ENCODE measurements at regions not wholly inside any gene's neighbourhood (a gene's known extent, or its start where the extent isn't known, plus 50 kb on each side); places are given as distances from the start of the nearest gene placed in this dataset.

DNA sequence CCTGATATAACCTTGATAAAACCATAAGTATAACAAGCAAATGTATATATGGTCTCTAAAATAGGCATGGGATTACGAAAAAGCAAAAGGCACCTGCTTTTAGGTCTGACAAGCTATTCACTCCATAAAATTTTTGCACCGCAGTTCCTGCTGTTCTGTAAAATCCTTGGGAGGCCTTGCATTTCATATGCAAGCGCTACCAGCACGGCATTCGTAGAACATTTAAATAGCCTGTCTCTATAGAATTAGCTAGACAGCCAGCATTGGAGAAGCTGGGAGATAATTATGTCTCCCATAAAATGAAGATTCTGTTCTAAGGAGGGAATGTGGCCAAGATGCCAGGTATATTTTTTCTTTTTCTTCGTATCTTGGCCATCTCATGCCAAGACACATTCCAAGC is 64.5 kb upstream of the ATXN1 start:
- H3K9me3 ChIP-seq (replicated peaks; ENCODE audit: control insufficient read depth, insufficient read depth, low read length), result no peaks in the 10 kb centered on the region
- DNase-seq (ENCODE audit: low read depth, low spot score) (no peak), FAIRE-seq (no peak)
- dilution Hi-C loops (cut with MboI; ENCODE audit: extremely low pct_ligation_motif_present, low sequenced_read_pairs) (no loop called here), intact Hi-C loops (cut with micrococcal nuclease) (no loop called here)
- H3K4me1 ChIP-seq (ENCODE audit: control insufficient read depth, extremely low read depth, insufficient read depth, low read length), result no peaks in the 10 kb centered on the region
- no peak overlapping the region for H3K4me2 ChIP-seq (ENCODE audit: insufficient read depth, low read length)
- TF ChIP-seq JUN (IDR thresholded peaks at IDR 0.05; ENCODE audit: borderline replicate concordance, insufficient read depth, insufficient read length, low read depth), result no peak
- TF ChIP-seq, protein P1, sequence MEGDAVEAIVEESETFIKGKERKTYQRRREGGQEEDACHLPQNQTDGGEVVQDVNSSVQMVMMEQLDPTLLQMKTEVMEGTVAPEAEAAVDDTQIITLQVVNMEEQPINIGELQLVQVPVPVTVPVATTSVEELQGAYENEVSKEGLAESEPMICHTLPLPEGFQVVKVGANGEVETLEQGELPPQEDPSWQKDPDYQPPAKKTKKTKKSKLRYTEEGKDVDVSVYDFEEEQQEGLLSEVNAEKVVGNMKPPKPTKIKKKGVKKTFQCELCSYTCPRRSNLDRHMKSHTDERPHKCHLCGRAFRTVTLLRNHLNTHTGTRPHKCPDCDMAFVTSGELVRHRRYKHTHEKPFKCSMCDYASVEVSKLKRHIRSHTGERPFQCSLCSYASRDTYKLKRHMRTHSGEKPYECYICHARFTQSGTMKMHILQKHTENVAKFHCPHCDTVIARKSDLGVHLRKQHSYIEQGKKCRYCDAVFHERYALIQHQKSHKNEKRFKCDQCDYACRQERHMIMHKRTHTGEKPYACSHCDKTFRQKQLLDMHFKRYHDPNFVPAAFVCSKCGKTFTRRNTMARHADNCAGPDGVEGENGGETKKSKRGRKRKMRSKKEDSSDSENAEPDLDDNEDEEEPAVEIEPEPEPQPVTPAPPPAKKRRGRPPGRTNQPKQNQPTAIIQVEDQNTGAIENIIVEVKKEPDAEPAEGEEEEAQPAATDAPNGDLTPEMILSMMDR (IDR thresholded peaks at IDR 0.05; ENCODE audit: extremely low read depth in 1 of 2, insufficient read depth in 1 of 2, low read depth in 1 of 2, low read length in 2 of 2), result no peak
- TF ChIP-seq GATA2 (IDR thresholded peaks at IDR 0.05; ENCODE audit: insufficient read depth, insufficient read length, low read depth, low read length), result no peak
- TF ChIP-seq MYC (IDR thresholded peaks at IDR 0.05; ENCODE audit: low read depth, low read length), result no peak
- TF ChIP-seq EZH2 (IDR thresholded peaks at IDR 0.05; ENCODE audit: borderline replicate concordance, low read depth, low read length, severe bottlenecking), result no peak
- no peak for TF ChIP-seq FOS (IDR thresholded peaks at IDR 0.05; ENCODE audit: borderline replicate concordance, insufficient read depth, low read length)
- TF ChIP-seq, protein P2, sequence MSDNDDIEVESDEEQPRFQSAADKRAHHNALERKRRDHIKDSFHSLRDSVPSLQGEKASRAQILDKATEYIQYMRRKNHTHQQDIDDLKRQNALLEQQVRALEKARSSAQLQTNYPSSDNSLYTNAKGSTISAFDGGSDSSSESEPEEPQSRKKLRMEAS (IDR thresholded peaks at IDR 0.05; ENCODE audit: insufficient read depth, insufficient read length), result no peak
- TF ChIP-seq POLR2A (IDR thresholded peaks at IDR 0.05; ENCODE audit: low read depth, low read length), result no peak
- no peak for TF ChIP-seq POLR2AphosphoS5 (IDR thresholded peaks at IDR 0.05; ENCODE audit: insufficient read depth, low read depth, low read length)
- ChIA-PET CTCF (no interaction called here), POLR2A (no interaction called here)
- no peaks in the 10 kb centered on the region for H3K79me2 ChIP-seq (ENCODE audit: control insufficient read depth, insufficient read depth, low read length)
- H3K9me1 ChIP-seq (replicated peaks; ENCODE audit: control insufficient read depth, extremely low read depth, insufficient read depth, low read length), result no peaks in the 10 kb centered on the region
- H3K4me3 ChIP-seq (replicated peaks in 1 of 3; ENCODE audit: insufficient read depth in 1 of 3, low read depth in 1 of 3, low read length in 3 of 3), result no peak overlapping the region
- no peaks in the 10 kb centered on the region for H3K36me3 ChIP-seq (ENCODE audit: control insufficient read depth in 2 of 2, extremely low read depth in 1 of 2, insufficient read depth in 2 of 2, low read length in 2 of 2)
- BruUV-seq (replicated peaks), result no TSS peak
- no peak overlapping the region for H2AFZ ChIP-seq (ENCODE audit: low read depth, low read length)
- H3K27ac ChIP-seq (ENCODE audit: insufficient read depth, low read depth, low read length), result no peak overlapping the region
- no peak overlapping the region for H3K9ac ChIP-seq (replicated peaks; ENCODE audit: extremely low read depth, insufficient read depth, low read length)
- peaks cover 2 to 4% of the 10 kb centered on the region in 2 experiments for H3K27me3 ChIP-seq (ENCODE audit: control insufficient read depth in 2 of 2, insufficient read depth in 2 of 2, low read length in 2 of 2)
- no peaks in the 10 kb centered on the region for H4K20me1 ChIP-seq (replicated peaks; ENCODE audit: control insufficient read depth, extremely low read depth, insufficient read depth, low read length)

Measured in endothelial cell of umbilical vein (primary cell).